RWPE2 (cell line): ENCODE measurements at regions not wholly inside any gene's neighbourhood (a gene's known extent, or its start where the extent isn't known, plus 50 kb on each side); places are given as distances from the start of the nearest gene placed in this dataset.

ENCODE experiments used
- ATAC-seq: fragments of 200-7000 bp; cut with Tn5 transposase; 3 replicates; pipeline ENCODE4 v1.9.1; 2021; ENCODE audit warnings: low read depth
- DNase-seq: peaks from one replicate; pipeline ENCODE4 v3.0.0-alpha.2; 2020; ENCODE audit warnings: low spot score
- H3K27ac ChIP-seq: fragments of 450-650 bp; 2 replicates; pipeline ENCODE4 v1.5.1; 2017; ENCODE audit warnings: mild to moderate bottlenecking; ENCODE audit not compliant: poor library complexity, severe bottlenecking
- H3K27me3 ChIP-seq: fragments of 250-450 bp; sonication (Bioruptor Pico); 2 replicates; pipeline ENCODE4 v1.5.1; 2021; ENCODE audit warnings: mild to moderate bottlenecking, moderate library complexity; ENCODE audit not compliant: insufficient read depth, poor library complexity, severe bottlenecking
- H3K36me3 ChIP-seq: fragments of 250-450 bp; sonication (Bioruptor Pico); 2 replicates; pipeline ENCODE4 v1.5.1; 2020; ENCODE audit warnings: low read depth, mild to moderate bottlenecking, moderate library complexity
- H3K4me1 ChIP-seq: fragments of 250-450 bp; sonication (Bioruptor Pico); 2 replicates; pipeline ENCODE4 v1.5.1; 2021; ENCODE audit warnings: mild to moderate bottlenecking, moderate library complexity; ENCODE audit not compliant: insufficient read depth, poor library complexity, severe bottlenecking
- H3K4me3 ChIP-seq: fragments of 250-450 bp; sonication (Bioruptor Pico); 2 replicates; pipeline ENCODE4 v1.5.1; 2021; ENCODE audit warnings: mild to moderate bottlenecking, moderate library complexity; ENCODE audit not compliant: severe bottlenecking
- H3K9me3 ChIP-seq: fragments of 250-450 bp; sonication (Bioruptor Pico); 2 replicates; pipeline ENCODE4 v1.5.1; 2021; ENCODE audit warnings: mild to moderate bottlenecking, moderate library complexity; ENCODE audit not compliant: severe bottlenecking
- TF ChIP-seq, protein P1 (sequence below): fragments of 450-650 bp; IDR thresholded peaks from one replicate; pipeline ENCODE4 v1.5.1; 2017; ENCODE audit warnings: mild to moderate bottlenecking, moderate library complexity; ENCODE audit not compliant: poor library complexity, severe bottlenecking

GRCh38 chr1:65526049-65526556, 105.6 kb downstream of the LEPR start:
- no peak for ATAC-seq
- TF ChIP-seq, protein P1, sequence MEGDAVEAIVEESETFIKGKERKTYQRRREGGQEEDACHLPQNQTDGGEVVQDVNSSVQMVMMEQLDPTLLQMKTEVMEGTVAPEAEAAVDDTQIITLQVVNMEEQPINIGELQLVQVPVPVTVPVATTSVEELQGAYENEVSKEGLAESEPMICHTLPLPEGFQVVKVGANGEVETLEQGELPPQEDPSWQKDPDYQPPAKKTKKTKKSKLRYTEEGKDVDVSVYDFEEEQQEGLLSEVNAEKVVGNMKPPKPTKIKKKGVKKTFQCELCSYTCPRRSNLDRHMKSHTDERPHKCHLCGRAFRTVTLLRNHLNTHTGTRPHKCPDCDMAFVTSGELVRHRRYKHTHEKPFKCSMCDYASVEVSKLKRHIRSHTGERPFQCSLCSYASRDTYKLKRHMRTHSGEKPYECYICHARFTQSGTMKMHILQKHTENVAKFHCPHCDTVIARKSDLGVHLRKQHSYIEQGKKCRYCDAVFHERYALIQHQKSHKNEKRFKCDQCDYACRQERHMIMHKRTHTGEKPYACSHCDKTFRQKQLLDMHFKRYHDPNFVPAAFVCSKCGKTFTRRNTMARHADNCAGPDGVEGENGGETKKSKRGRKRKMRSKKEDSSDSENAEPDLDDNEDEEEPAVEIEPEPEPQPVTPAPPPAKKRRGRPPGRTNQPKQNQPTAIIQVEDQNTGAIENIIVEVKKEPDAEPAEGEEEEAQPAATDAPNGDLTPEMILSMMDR = no peak
- no peaks in the 10 kb centered on the region for H3K36me3 ChIP-seq
- H3K4me1 ChIP-seq = no peaks in the 10 kb centered on the region
- no peak overlapping the region for H3K27ac ChIP-seq
- H3K9me3 ChIP-seq = no peaks in the 10 kb centered on the region
- H3K27me3 ChIP-seq = peaks cover 49% of the 10 kb centered on the region
- H3K4me3 ChIP-seq = no peak overlapping the region
- DNase-seq = peak; percentile 22

- TF ChIP-seq, protein P1 = no peak
- DNase-seq = no peak
- Histone ChIP-seq H3K27me3 (peaks cover 49% of the 10 kb centered on the region), H3K9me3 (no peaks in the 10 kb centered on the region), H3K4me1 (no peaks in the 10 kb centered on the region), H3K4me3 (no peak overlapping the region), H3K36me3 (no peaks in the 10 kb centered on the region), H3K27ac (no peak overlapping the region)
- no peak for ATAC-seq
Measured at GRCh38 chr1:65527190-65527589, 106.7 kb downstream of the LEPR start.

DNA sequence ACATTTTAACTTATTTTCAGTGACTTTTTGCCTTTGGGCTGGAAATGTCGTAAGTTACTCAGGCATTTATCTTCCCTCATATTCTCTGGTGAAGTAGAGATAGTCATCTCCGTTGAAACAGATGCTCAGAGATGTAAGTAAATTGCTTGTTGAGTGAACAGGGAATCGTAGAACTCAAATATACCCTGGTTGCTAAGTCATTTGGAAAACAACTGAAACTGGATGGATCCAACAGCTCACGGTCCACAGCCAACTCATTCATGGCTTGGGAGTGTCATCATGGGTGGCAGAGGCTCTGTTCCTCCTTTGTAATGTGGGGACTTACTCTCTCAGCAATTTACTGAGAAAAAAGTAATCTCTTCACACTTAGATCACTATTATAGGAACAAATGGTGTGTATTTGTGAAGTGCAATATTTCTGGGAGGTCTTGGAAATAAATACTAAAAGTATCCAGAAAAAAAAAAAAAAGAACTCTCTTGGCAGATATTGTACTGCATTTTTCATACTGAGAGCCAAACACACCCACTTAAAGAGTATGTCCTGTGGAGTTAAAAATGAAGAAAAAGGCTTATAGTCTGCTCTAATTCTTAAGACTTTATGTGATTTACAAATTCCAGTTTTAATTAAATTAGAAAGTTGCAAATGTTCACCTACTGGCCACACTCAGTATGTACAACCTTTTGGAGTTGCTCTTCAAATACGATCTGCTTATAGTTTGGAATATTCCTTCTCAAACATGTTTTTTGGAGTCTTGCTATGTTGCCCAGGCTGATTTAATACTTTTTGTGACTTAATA, 107.4 kb downstream of the LEPR start:
- H3K9me3 ChIP-seq = no peaks in the 10 kb centered on the region
- peaks cover 49% of the 10 kb centered on the region for H3K27me3 ChIP-seq
- TF ChIP-seq, protein P1 = no peak
- no peak overlapping the region for H3K27ac ChIP-seq
- no peaks in the 10 kb centered on the region for H3K4me1 ChIP-seq
- no peaks in the 10 kb centered on the region for H3K36me3 ChIP-seq
- no peak for ATAC-seq
- DNase-seq = no peak
- no peak overlapping the region for H3K4me3 ChIP-seq

- no peak overlapping the region for H3K27ac ChIP-seq
- no peaks in the 10 kb centered on the region for H3K4me1 ChIP-seq
- TF ChIP-seq, protein P1 = no peak
- ATAC-seq (no peak), DNase-seq (no peak)
- no peaks in the 10 kb centered on the region for H3K36me3 ChIP-seq
- no peak overlapping the region for H3K4me3 ChIP-seq
- peaks cover 14% of the 10 kb centered on the region for H3K27me3 ChIP-seq
- H3K9me3 ChIP-seq = no peaks in the 10 kb centered on the region
Measured at GRCh38 chr1:65531972-65532570, 111.6 kb downstream of the LEPR start.

GRCh38 chr1:65535981-65536380, 115.5 kb downstream of the LEPR start:
- H3K36me3 ChIP-seq = no peaks in the 10 kb centered on the region
- no peaks in the 10 kb centered on the region for H3K9me3 ChIP-seq
- DNase-seq = no peak
- H3K4me1 ChIP-seq = no peaks in the 10 kb centered on the region
- no peak overlapping the region for H3K4me3 ChIP-seq
- no peak overlapping the region for H3K27ac ChIP-seq
- TF ChIP-seq, protein P1 = no peak
- H3K27me3 ChIP-seq = no peaks in the 10 kb centered on the region
- ATAC-seq = no peak
